Keratinocyte (primary cell): ENCODE measurements at regions not wholly inside any gene's neighbourhood (a gene's known extent, or its start where the extent isn't known, plus 50 kb on each side); places are given as distances from the start of the nearest gene placed in this dataset.

Source experiments
- DNase-seq: peaks from one replicate; pipeline ENCODE4 v3.0.0-alpha.2; 2011; ENCODE audit warnings: low read depth, missing footprints, low spot score
- FAIRE-seq: peaks from 2 replicates; lab custom pipeline; 2011; peaks lifted over from hg19 to GRCh38; lab: Jason Lieb, UNC
- H2AFZ ChIP-seq: 2 replicates; pipeline ENCODE4 v1.6.0; 2012; ENCODE audit warnings: low read length, control low read depth, inconsistent platforms; ENCODE audit not compliant: control insufficient read depth
- H3K27ac ChIP-seq: 2 replicates; pipeline ENCODE4 v1.5.1; 2011; ENCODE audit warnings: low read length; ENCODE audit not compliant: control insufficient read depth, insufficient read depth
- H3K27me3 ChIP-seq: 3 replicates; pipeline ENCODE4 v1.6.0; 2011; ENCODE audit warnings: low read length; ENCODE audit not compliant: control insufficient read depth, insufficient read depth; ENCODE audit errors: extremely low read depth
- H3K36me3 ChIP-seq, 2 experiments: 2 replicates in 1 of 2; 3 replicates in 1 of 2; pipeline ENCODE4 v1.5.1; 2011; ENCODE audit warnings: low read length in 2 of 2, mild to moderate bottlenecking in 1 of 2; ENCODE audit not compliant: control insufficient read depth in 2 of 2, insufficient read depth in 2 of 2; ENCODE audit errors: extremely low read depth in 1 of 2
- H3K4me1 ChIP-seq: 3 replicates; pipeline ENCODE4 v1.5.1; 2011; ENCODE audit warnings: low read length; ENCODE audit not compliant: control insufficient read depth, insufficient read depth; ENCODE audit errors: extremely low read depth
- H3K4me2 ChIP-seq: 3 replicates; pipeline ENCODE4 v1.6.0; 2011; ENCODE audit warnings: low read depth, low read length; ENCODE audit not compliant: control insufficient read depth, insufficient read depth; ENCODE audit errors: extremely low read depth
- H3K4me3 ChIP-seq, 3 experiments: fragments of 200-600 bp in 1 of 3; sonication (generic) in 1 of 3; 2 replicates in 2 of 3; 3 replicates in 1 of 3; pipeline ENCODE4 v1.5.1; 2011 to 2016; ENCODE audit warnings: low read length in 3 of 3, mild to moderate bottlenecking in 3 of 3, control low read depth in 2 of 3, inconsistent platforms in 1 of 3, low read depth in 1 of 3, mixed read lengths in 1 of 3, mixed run types in 1 of 3, moderate library complexity in 1 of 3; ENCODE audit not compliant: control insufficient read depth in 2 of 3, insufficient read depth in 2 of 3; ENCODE audit errors: extremely low read depth in 1 of 3
- H3K79me2 ChIP-seq: 2 replicates; pipeline ENCODE4 v1.6.0; 2012; ENCODE audit warnings: low read length; ENCODE audit not compliant: control insufficient read depth, insufficient read depth
- H3K9ac ChIP-seq: 3 replicates; pipeline ENCODE4 v1.6.0; 2011; ENCODE audit warnings: low read length; ENCODE audit not compliant: control insufficient read depth, insufficient read depth; ENCODE audit errors: extremely low read depth
- H3K9me1 ChIP-seq: 3 replicates; pipeline ENCODE4 v1.6.0; 2011; ENCODE audit warnings: low read length; ENCODE audit not compliant: control insufficient read depth, insufficient read depth; ENCODE audit errors: extremely low read depth
- H3K9me3 ChIP-seq: 2 replicates; pipeline ENCODE4 v1.5.1; 2012; ENCODE audit warnings: low read depth, low read length; ENCODE audit not compliant: control insufficient read depth
- H4K20me1 ChIP-seq: 3 replicates; pipeline ENCODE4 v1.6.0; 2011; ENCODE audit warnings: low read length; ENCODE audit not compliant: control insufficient read depth, insufficient read depth; ENCODE audit errors: extremely low read depth
- CTCF ChIP-seq, 3 experiments: IDR thresholded peaks in 1 of 3; conservative IDR thresholded peaks in 1 of 3; optimal IDR thresholded peaks in 1 of 3; 2 replicates in 2 of 3; 3 replicates in 1 of 3; pipeline versions ENCODE3 to v1.5.1; 2011; ENCODE audit warnings: low read length in 3 of 3, mild to moderate bottlenecking in 3 of 3, moderate library complexity in 2 of 3, control low read depth in 1 of 3, inconsistent platforms in 1 of 3; ENCODE audit not compliant: insufficient read depth in 2 of 3; ENCODE audit errors: extremely low read depth in 1 of 3
- EZH2 ChIP-seq: IDR thresholded peaks from one replicate; pipeline ENCODE4 v1.6.1; 2012; ENCODE audit warnings: inconsistent platforms, mild to moderate bottlenecking, low read length, moderate library complexity
- dilution Hi-C: fragments of 300-500 bp; cut with MboI; formaldehyde crosslinking; loops from one replicate; pipeline ENCODE4 v1.7.0; 2020; ENCODE audit warnings: low sequenced_read_pairs; ENCODE audit not compliant: extremely low pct_ligation_motif_present

- Histone ChIP-seq H3K27ac (no peak overlapping the region), H3K79me2 (no peaks in the 10 kb centered on the region), H3K36me3 (no peaks in the 10 kb centered on the region), H3K4me3 (no peak overlapping the region), H3K4me1 (no peaks in the 10 kb centered on the region), H4K20me1 (no peaks in the 10 kb centered on the region), H3K9me1 (no peaks in the 10 kb centered on the region), H3K4me2 (no peak overlapping the region), H3K9me3 (no peaks in the 10 kb centered on the region), H3K9ac (no peak overlapping the region), H3K27me3 (no peaks in the 10 kb centered on the region), H2AFZ (no peak overlapping the region)
- TF ChIP-seq CTCF (optimal IDR thresholded peaks at IDR 0.05 in 1 of 3, IDR thresholded peaks at IDR 0.05 in 1 of 3, conservative IDR thresholded peaks at IDR 0.05 in 1 of 3; ENCODE audit: extremely low read depth in 1 of 3, insufficient read depth in 2 of 3, low read length in 3 of 3), result no peak
- no peak for TF ChIP-seq EZH2
- FAIRE-seq (no peak), DNase-seq (no peak)
- dilution Hi-C loops, result no loop called here
These were observed 499.8 kb upstream of the GCFC2 start for GRCh38 chr2:76210551-76210950.

- Histone ChIP-seq H3K4me1 (no peaks in the 10 kb centered on the region), H3K27ac (no peak overlapping the region), H3K4me2 (no peak overlapping the region), H3K79me2 (no peaks in the 10 kb centered on the region), H3K36me3 (no peaks in the 10 kb centered on the region), H3K9ac (no peak overlapping the region), H3K9me3 (no peaks in the 10 kb centered on the region), H3K9me1 (no peaks in the 10 kb centered on the region), H3K27me3 (no peaks in the 10 kb centered on the region), H4K20me1 (no peaks in the 10 kb centered on the region), H2AFZ (no peak overlapping the region), H3K4me3 (no peak overlapping the region)
- no peak for FAIRE-seq
- TF ChIP-seq CTCF (optimal IDR thresholded peaks at IDR 0.05 in 1 of 3, IDR thresholded peaks at IDR 0.05 in 1 of 3, conservative IDR thresholded peaks at IDR 0.05 in 1 of 3; ENCODE audit: extremely low read depth in 1 of 3, insufficient read depth in 2 of 3, low read length in 3 of 3) (no peak), EZH2 (no peak)
- dilution Hi-C loops, result no loop called here
- no peak for DNase-seq
These were observed 493.3 kb upstream of the GCFC2 start for GRCh38 chr2:76204048-76204447.
